HepG2 (cell line): ENCODE measurements at regions not wholly inside any gene's neighbourhood (a gene's known extent, or its start where the extent isn't known, plus 50 kb on each side); places are given as distances from the start of the nearest gene placed in this dataset.

Experiments used
- EZH2 ChIP-seq: conservative IDR thresholded peaks from 2 replicates; pipeline ENCODE4 v1.6.1; 2012; ENCODE audit warnings: mild to moderate bottlenecking, low read depth, low read length, moderate library complexity
- FOSL2 ChIP-seq: sonication (generic); formaldehyde crosslinking; IDR thresholded peaks from 2 replicates; pipeline ENCODE4 v1.4.0; 2020; ENCODE audit warnings: missing genetic modification reagents
- MIER3 ChIP-seq: IDR thresholded peaks from 2 replicates; pipeline ENCODE4 v1.6.1; 2016; ENCODE audit warnings: missing compliant biosample characterization, borderline replicate concordance
- NCOA5 ChIP-seq: sonication (generic); formaldehyde crosslinking; IDR thresholded peaks from 2 replicates; pipeline ENCODE4 v1.4.0; 2020; ENCODE audit warnings: missing genetic modification reagents
- SPEN ChIP-seq: sonication (generic); formaldehyde crosslinking; IDR thresholded peaks from 2 replicates; pipeline ENCODE4 v1.5.1; 2020; ENCODE audit warnings: low read depth, mild to moderate bottlenecking, missing genetic modification reagents
- ZNF430 ChIP-seq: sonication (generic); formaldehyde crosslinking; IDR thresholded peaks from 2 replicates; pipeline ENCODE4 v1.9.0; 2021; ENCODE audit warnings: mild to moderate bottlenecking, missing genetic modification reagents
- ZNF432 ChIP-seq: sonication (generic); formaldehyde crosslinking; IDR thresholded peaks from 2 replicates; pipeline ENCODE4 v1.5.0; 2020; ENCODE audit warnings: missing genetic modification reagents, mild to moderate bottlenecking, borderline replicate concordance
- ZNF570 ChIP-seq: sonication (generic); formaldehyde crosslinking; IDR thresholded peaks from 2 replicates; pipeline ENCODE4 v1.4.0; 2020; ENCODE audit warnings: mild to moderate bottlenecking, missing genetic modification reagents, borderline replicate concordance
- ZNF781 ChIP-seq: sonication (generic); formaldehyde crosslinking; IDR thresholded peaks from 2 replicates; pipeline ENCODE4 v1.5.1; 2020; ENCODE audit warnings: borderline replicate concordance, mild to moderate bottlenecking, missing genetic modification reagents; ENCODE audit errors: not compliant biosample characterization
- ZNF879 ChIP-seq: sonication (generic); formaldehyde crosslinking; IDR thresholded peaks from 2 replicates; pipeline ENCODE4 v1.8.1; 2023; ENCODE audit warnings: missing genetic modification reagents
- TF ChIP-seq, protein P1 (sequence below): IDR thresholded peaks from 2 replicates; pipeline ENCODE4 v1.6.1; 2016; ENCODE audit warnings: missing genetic modification reagents, missing compliant biosample characterization
- TF ChIP-seq, protein P2 (sequence below): sonication (generic); formaldehyde crosslinking; IDR thresholded peaks from 2 replicates; pipeline ENCODE4 v1.5.1; 2020; ENCODE audit warnings: mild to moderate bottlenecking, missing genetic modification reagents, moderate library complexity
- TF ChIP-seq, protein P3 (sequence below): sonication (generic); formaldehyde crosslinking; IDR thresholded peaks from 2 replicates; pipeline ENCODE4 v1.8.0; 2022; ENCODE audit warnings: missing genetic modification reagents, mild to moderate bottlenecking, borderline replicate concordance
- TF ChIP-seq, protein P4 (sequence below): IDR thresholded peaks from 2 replicates; pipeline ENCODE4 v1.6.1; 2016; ENCODE audit warnings: missing biosample characterization, missing genetic modification reagents, low read depth
- TF ChIP-seq, protein P5 (sequence below), 2 experiments: sonication (generic) in 1 of 2; formaldehyde crosslinking in 1 of 2; IDR thresholded peaks; 2 replicates each; pipeline versions ENCODE4 v1.5.1 to v1.6.1; 2011 to 2020; ENCODE audit warnings: borderline replicate concordance in 1 of 2, low read depth in 1 of 2, low read length in 1 of 2, mild to moderate bottlenecking in 1 of 2, missing genetic modification reagents in 1 of 2, moderate library complexity in 1 of 2

DNA sequence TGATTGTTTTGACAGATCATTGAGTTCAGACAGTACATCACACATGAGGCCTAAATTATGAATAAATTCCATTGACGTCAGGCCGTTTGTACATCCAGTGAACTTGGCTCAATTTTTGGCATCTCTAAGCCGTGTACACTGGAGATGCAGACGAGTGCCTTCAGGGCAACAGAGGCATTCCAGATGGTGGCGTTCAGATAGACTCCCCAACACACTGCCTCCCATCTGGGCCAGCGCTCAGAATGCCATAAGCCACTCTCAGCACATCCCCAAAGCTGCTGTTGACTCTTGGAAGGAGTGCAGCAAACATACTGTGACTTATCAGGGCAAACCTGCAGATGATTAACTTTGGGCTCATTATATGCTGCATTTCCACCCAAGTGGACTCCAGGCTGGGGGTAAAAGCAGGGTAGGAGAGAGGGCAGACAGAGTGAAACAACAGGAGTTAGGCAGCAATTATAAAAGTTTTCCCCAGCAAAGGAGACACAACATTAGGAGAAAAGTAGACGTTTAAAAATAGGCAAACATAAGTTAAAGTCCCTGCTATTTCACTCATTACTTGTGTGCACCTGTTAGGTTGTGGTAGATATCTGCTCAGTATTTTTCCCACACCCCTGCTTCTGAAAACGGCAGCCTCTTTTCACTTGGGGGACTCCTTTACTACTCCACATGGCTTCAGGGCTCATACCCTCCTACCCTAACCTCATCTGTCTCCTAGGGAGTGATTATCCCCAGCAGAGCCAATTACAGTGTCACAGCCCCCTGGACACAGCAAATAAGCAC is 60.2 kb upstream of the PDE3B start (continued):
- peak; percentile 33 for TF ChIP-seq ZNF781 (CRISPR knock-in tag)
- no peak for TF ChIP-seq ZNF879
- TF ChIP-seq EZH2, result no peak
- TF ChIP-seq, protein P1, sequence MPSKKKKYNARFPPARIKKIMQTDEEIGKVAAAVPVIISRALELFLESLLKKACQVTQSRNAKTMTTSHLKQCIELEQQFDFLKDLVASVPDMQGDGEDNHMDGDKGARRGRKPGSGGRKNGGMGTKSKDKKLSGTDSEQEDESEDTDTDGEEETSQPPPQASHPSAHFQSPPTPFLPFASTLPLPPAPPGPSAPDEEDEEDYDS (CRISPR knock-in tag), result peak; percentile 93
- TF ChIP-seq, protein P2, sequence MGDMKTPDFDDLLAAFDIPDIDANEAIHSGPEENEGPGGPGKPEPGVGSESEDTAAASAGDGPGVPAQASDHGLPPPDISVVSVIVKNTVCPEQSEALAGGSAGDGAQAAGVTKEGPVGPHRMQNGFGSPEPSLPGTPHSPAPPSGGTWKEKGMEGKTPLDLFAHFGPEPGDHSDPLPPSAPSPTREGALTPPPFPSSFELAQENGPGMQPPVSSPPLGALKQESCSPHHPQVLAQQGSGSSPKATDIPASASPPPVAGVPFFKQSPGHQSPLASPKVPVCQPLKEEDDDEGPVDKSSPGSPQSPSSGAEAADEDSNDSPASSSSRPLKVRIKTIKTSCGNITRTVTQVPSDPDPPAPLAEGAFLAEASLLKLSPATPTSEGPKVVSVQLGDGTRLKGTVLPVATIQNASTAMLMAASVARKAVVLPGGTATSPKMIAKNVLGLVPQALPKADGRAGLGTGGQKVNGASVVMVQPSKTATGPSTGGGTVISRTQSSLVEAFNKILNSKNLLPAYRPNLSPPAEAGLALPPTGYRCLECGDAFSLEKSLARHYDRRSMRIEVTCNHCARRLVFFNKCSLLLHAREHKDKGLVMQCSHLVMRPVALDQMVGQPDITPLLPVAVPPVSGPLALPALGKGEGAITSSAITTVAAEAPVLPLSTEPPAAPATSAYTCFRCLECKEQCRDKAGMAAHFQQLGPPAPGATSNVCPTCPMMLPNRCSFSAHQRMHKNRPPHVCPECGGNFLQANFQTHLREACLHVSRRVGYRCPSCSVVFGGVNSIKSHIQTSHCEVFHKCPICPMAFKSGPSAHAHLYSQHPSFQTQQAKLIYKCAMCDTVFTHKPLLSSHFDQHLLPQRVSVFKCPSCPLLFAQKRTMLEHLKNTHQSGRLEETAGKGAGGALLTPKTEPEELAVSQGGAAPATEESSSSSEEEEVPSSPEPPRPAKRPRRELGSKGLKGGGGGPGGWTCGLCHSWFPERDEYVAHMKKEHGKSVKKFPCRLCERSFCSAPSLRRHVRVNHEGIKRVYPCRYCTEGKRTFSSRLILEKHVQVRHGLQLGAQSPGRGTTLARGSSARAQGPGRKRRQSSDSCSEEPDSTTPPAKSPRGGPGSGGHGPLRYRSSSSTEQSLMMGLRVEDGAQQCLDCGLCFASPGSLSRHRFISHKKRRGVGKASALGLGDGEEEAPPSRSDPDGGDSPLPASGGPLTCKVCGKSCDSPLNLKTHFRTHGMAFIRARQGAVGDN, result peak; percentile 44; the same call in 1 of the 2 replicates
- no peak; the same call in 1 of the 2 replicates for TF ChIP-seq MIER3 (CRISPR knock-in tag)
- no peak for TF ChIP-seq ZNF432 (CRISPR knock-in tag)
- no peak for TF ChIP-seq ZNF430 (CRISPR knock-in tag)
- TF ChIP-seq, protein P3, sequence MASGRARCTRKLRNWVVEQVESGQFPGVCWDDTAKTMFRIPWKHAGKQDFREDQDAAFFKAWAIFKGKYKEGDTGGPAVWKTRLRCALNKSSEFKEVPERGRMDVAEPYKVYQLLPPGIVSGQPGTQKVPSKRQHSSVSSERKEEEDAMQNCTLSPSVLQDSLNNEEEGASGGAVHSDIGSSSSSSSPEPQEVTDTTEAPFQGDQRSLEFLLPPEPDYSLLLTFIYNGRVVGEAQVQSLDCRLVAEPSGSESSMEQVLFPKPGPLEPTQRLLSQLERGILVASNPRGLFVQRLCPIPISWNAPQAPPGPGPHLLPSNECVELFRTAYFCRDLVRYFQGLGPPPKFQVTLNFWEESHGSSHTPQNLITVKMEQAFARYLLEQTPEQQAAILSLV (CRISPR knock-in tag), result no peak
- no peak for TF ChIP-seq SPEN (CRISPR knock-in tag)
- no peak for TF ChIP-seq ZNF570 (CRISPR knock-in tag)
- TF ChIP-seq NCOA5 (CRISPR knock-in tag), result no peak
- TF ChIP-seq, protein P4, sequence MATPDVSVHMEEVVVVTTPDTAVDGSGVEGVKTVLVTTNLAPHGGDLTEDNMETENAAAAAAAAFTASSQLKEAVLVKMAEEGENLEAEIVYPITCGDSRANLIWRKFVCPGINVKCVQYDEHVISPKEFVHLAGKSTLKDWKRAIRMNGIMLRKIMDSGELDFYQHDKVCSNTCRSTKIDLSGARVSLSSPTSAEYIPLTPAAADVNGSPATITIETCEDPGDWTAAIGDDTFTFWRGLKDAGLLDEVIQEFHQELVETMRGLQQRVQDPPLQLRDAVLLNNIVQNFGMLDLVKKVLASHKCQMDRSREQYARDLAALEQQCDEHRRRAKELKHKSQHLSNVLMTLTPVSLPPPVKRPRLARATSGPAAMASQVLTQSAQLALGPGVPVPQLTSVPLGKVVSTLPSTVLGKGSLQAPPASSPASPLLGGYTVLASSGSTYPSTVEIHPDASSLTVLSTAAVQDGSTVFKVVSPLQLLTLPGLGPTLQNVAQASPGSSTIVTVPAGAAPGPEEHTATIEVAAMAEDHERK (CRISPR knock-in tag), result no peak
- TF ChIP-seq, protein P5, sequence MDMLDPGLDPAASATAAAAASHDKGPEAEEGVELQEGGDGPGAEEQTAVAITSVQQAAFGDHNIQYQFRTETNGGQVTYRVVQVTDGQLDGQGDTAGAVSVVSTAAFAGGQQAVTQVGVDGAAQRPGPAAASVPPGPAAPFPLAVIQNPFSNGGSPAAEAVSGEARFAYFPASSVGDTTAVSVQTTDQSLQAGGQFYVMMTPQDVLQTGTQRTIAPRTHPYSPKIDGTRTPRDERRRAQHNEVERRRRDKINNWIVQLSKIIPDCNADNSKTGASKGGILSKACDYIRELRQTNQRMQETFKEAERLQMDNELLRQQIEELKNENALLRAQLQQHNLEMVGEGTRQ (IDR thresholded peaks at IDR 0.05; ENCODE audit: low read depth, low read length), result no peak
- TF ChIP-seq, protein P5 (CRISPR knock-in tag; IDR thresholded peaks at IDR 0.05; ENCODE audit: borderline replicate concordance), result no peak
- TF ChIP-seq FOSL2 (CRISPR knock-in tag), result 0 out of 2 replicates have a peak, but pooled peaks have one; percentile 14
